H1 (cell line): ENCODE measurements at regions not wholly inside any gene's neighbourhood (a gene's known extent, or its start where the extent isn't known, plus 50 kb on each side); places are given as distances from the start of the nearest gene placed in this dataset.

Experiments
- CTCF ChIA-PET: fragments of 300-600 bp; sonication (Branson Sonifier 250); formaldehyde crosslinking; loops from one replicate; lab custom pipeline; 2021; ENCODE audit not compliant: partially characterized antibody; lab: Charles Lee
- POLR2A ChIA-PET: fragments of 300-600 bp; sonication (Branson Sonifier 250); formaldehyde crosslinking; loops from one replicate; lab custom pipeline; 2021; ENCODE audit warnings: inconsistent platforms; ENCODE audit not compliant: partially characterized antibody; lab: Charles Lee
- DNase-seq, 2 experiments: peaks; one replicate each; pipeline versions ENCODE4 v3.0.0 to v3.0.0-alpha.2; 2010 to 2022; ENCODE audit warnings: low spot score in 2 of 2, low read depth in 1 of 2, mixed read lengths in 1 of 2
- FAIRE-seq: peaks from 2 replicates; lab custom pipeline; 2011; peaks lifted over from hg19 to GRCh38; lab: Jason Lieb, UNC
- H2AFZ ChIP-seq: 2 replicates; pipeline ENCODE4 v1.8.1; 2012; ENCODE audit warnings: low read length, inconsistent platforms
- H2AK5ac ChIP-seq: 2 replicates; pipeline ENCODE4 v1.6.1; 2013; ENCODE audit warnings: low read depth, low read length
- H2BK120ac ChIP-seq: replicated peaks from 2 replicates; pipeline ENCODE3; 2013; ENCODE audit warnings: low read depth, low read length, inconsistent platforms
- H2BK12ac ChIP-seq: 2 replicates; pipeline ENCODE4 v1.6.1; 2013; ENCODE audit warnings: low read depth, low read length
- H2BK15ac ChIP-seq: 2 replicates; pipeline ENCODE4 v1.6.1; 2013; ENCODE audit warnings: low read length
- H2BK20ac ChIP-seq: 2 replicates; pipeline ENCODE4 v1.6.1; 2013; ENCODE audit warnings: low read length
- H2BK5ac ChIP-seq: 2 replicates; pipeline ENCODE4 v1.6.1; 2013; ENCODE audit warnings: low read depth, low read length
- H3K14ac ChIP-seq: 2 replicates; pipeline ENCODE4 v1.6.1; 2013; ENCODE audit warnings: inconsistent platforms; ENCODE audit not compliant: insufficient read length
- H3K18ac ChIP-seq: 2 replicates; pipeline ENCODE4 v1.6.1; 2013; ENCODE audit warnings: low read length; ENCODE audit errors: extremely low read depth
- H3K23ac ChIP-seq: 2 replicates; pipeline ENCODE4 v1.6.1; 2013; ENCODE audit warnings: inconsistent platforms; ENCODE audit not compliant: insufficient read length
- H3K23me2 ChIP-seq: 2 replicates; pipeline ENCODE4 v1.6.1; 2013; ENCODE audit warnings: low read depth, low read length
- H3K27ac ChIP-seq: 2 replicates; pipeline ENCODE4 v1.6.1; 2011; ENCODE audit warnings: low read depth, low read length, inconsistent platforms
- H3K27me3 ChIP-seq, 4 experiments: replicated peaks in 1 of 4; 1 replicate in 1 of 4; 2 replicates in 3 of 4; pipeline versions ENCODE4 v1.6.1 to v1.8.1; 2011 to 2013; ENCODE audit warnings: low read length in 3 of 4, mild to moderate bottlenecking in 3 of 4, inconsistent platforms in 2 of 4, mixed read lengths in 2 of 4, moderate library complexity in 1 of 4; ENCODE audit not compliant: control insufficient read depth in 3 of 4, insufficient read depth in 3 of 4; ENCODE audit errors: extremely low read depth in 1 of 4
- H3K36me3 ChIP-seq, 4 experiments: 2 replicates each; pipeline versions ENCODE4 v1.6.1 to v1.8.1; 2011 to 2013; ENCODE audit warnings: mild to moderate bottlenecking in 4 of 4, low read length in 3 of 4, moderate library complexity in 2 of 4, control low read depth in 1 of 4, inconsistent platforms in 1 of 4; ENCODE audit not compliant: insufficient read depth in 4 of 4, control insufficient read depth in 2 of 4
- H3K4ac ChIP-seq: replicated peaks from 2 replicates; pipeline ENCODE3; 2013; ENCODE audit warnings: low read length, low read depth, mixed read lengths, inconsistent platforms; ENCODE audit not compliant: insufficient read length
- H3K4me1 ChIP-seq, 4 experiments: replicated peaks in 1 of 4; 1 replicate in 1 of 4; 2 replicates in 3 of 4; pipeline versions ENCODE4 v1.6.1 to v1.8.1; 2011 to 2013; ENCODE audit warnings: low read length in 3 of 4, inconsistent platforms in 2 of 4, mixed read lengths in 1 of 4; ENCODE audit not compliant: insufficient read depth in 4 of 4, control insufficient read depth in 3 of 4
- H3K4me2 ChIP-seq, 2 experiments: 2 replicates each; pipeline versions ENCODE4 v1.6.1 to v1.8.1; 2011 to 2013; ENCODE audit warnings: low read depth in 2 of 2, low read length in 2 of 2, control low read depth in 1 of 2, inconsistent platforms in 1 of 2, mild to moderate bottlenecking in 1 of 2; ENCODE audit not compliant: insufficient read depth in 1 of 2
- H3K4me3 ChIP-seq, 4 experiments: fragments of 200-600, 300-600 bp in 1 of 4; sonication (generic), shearing (Covaris generic), sonication (Bioruptor Twin) in 1 of 4; 2 replicates each; pipeline versions ENCODE4 v1.5.1 to v1.8.1; 2011 to 2016; ENCODE audit warnings: low read length in 4 of 4, low read depth in 3 of 4, control low read depth in 2 of 4, inconsistent platforms in 2 of 4, mild to moderate bottlenecking in 2 of 4, mixed read lengths in 1 of 4, moderate library complexity in 1 of 4; ENCODE audit not compliant: insufficient read depth in 2 of 4; ENCODE audit errors: extremely low read depth in 1 of 4
- H3K56ac ChIP-seq: replicated peaks from 2 replicates; pipeline ENCODE3; 2013; ENCODE audit warnings: low read depth, mild to moderate bottlenecking, mixed read lengths, low read length, inconsistent platforms; ENCODE audit not compliant: insufficient read length
- H3K79me1 ChIP-seq: 2 replicates; pipeline ENCODE4 v1.6.1; 2013; ENCODE audit warnings: low read depth, low read length, control low read depth
- H3K79me2 ChIP-seq, 2 experiments: 2 replicates each; pipeline versions ENCODE4 v1.6.1 to v1.8.1; 2012 to 2013; ENCODE audit warnings: low read length in 2 of 2, mild to moderate bottlenecking in 2 of 2, inconsistent platforms in 1 of 2; ENCODE audit not compliant: insufficient read depth in 2 of 2, control insufficient read depth in 1 of 2
- H3K9ac ChIP-seq, 4 experiments: replicated peaks in 1 of 4; 1 replicate in 1 of 4; 2 replicates in 3 of 4; pipeline versions ENCODE4 v1.6.1 to v1.8.1; 2011 to 2013; ENCODE audit warnings: low read depth in 3 of 4, low read length in 3 of 4, control low read depth in 2 of 4, mild to moderate bottlenecking in 2 of 4, moderate library complexity in 2 of 4, inconsistent platforms in 1 of 4; ENCODE audit errors: extremely low read depth in 1 of 4
- H3K9me3 ChIP-seq, 2 experiments: 2 replicates each; pipeline versions ENCODE4 v1.6.1 to v1.8.1; 2012 to 2013; ENCODE audit warnings: mild to moderate bottlenecking in 2 of 2, moderate library complexity in 2 of 2, control low read depth in 1 of 2, inconsistent platforms in 1 of 2, low read depth in 1 of 2, low read length in 1 of 2, mixed read lengths in 1 of 2; ENCODE audit not compliant: insufficient read depth in 2 of 2
- H4K20me1 ChIP-seq, 2 experiments: replicated peaks in 1 of 2; 2 replicates each; pipeline versions ENCODE3 to v1.8.1; 2011 to 2013; ENCODE audit warnings: inconsistent platforms in 2 of 2, low read length in 2 of 2, mild to moderate bottlenecking in 1 of 2; ENCODE audit not compliant: insufficient read depth in 2 of 2, control insufficient read depth in 1 of 2
- H4K5ac ChIP-seq: 2 replicates; pipeline ENCODE4 v1.6.1; 2013; ENCODE audit warnings: low read length, low read depth, mixed read lengths, inconsistent platforms; ENCODE audit not compliant: insufficient read length
- H4K8ac ChIP-seq: 2 replicates; pipeline ENCODE4 v1.8.0; 2013; ENCODE audit warnings: mild to moderate bottlenecking, moderate library complexity, low read length, inconsistent platforms; ENCODE audit not compliant: insufficient read depth; ENCODE audit errors: extremely low read depth
- H4K91ac ChIP-seq: replicated peaks from 2 replicates; pipeline ENCODE3; 2013; ENCODE audit warnings: low read length, mixed read lengths, inconsistent platforms; ENCODE audit not compliant: insufficient read length
- CREB1 ChIP-seq: IDR thresholded peaks from 2 replicates; pipeline ENCODE4 v1.6.1; 2012; ENCODE audit warnings: inconsistent platforms
- GTF2F1 ChIP-seq: IDR thresholded peaks from 2 replicates; pipeline ENCODE4 v1.6.1; 2012; ENCODE audit warnings: low read depth, low read length, improper control_type of control experiment, borderline replicate concordance
- KDM1A ChIP-seq: fragments of 200-600, 300-600 bp; sonication (generic); IDR thresholded peaks from 2 replicates; pipeline ENCODE4 v1.7.1; 2016; ENCODE audit warnings: mild to moderate bottlenecking, low read length, borderline replicate concordance
- KDM4A ChIP-seq: IDR thresholded peaks from one replicate; pipeline ENCODE4 v1.7.1; 2012; ENCODE audit warnings: low read depth, mild to moderate bottlenecking, moderate library complexity, low read length, inconsistent platforms; ENCODE audit not compliant: severe bottlenecking
- MAFK ChIP-seq: IDR thresholded peaks from 2 replicates; pipeline ENCODE4 v1.6.1; 2012; ENCODE audit warnings: low read depth, mild to moderate bottlenecking, improper control_type of control experiment, low read length
- POU5F1 ChIP-seq: IDR thresholded peaks from 2 replicates; pipeline ENCODE4 v1.6.1; 2011; ENCODE audit warnings: low read depth, mild to moderate bottlenecking, low read length, moderate library complexity
- RNF2 ChIP-seq: fragments of 200-900, 300-1000 bp; sonication (generic); IDR thresholded peaks from 2 replicates; pipeline ENCODE4 v1.7.1; 2016; ENCODE audit warnings: borderline replicate concordance, low read depth, mild to moderate bottlenecking, antibody characterized with exemption, low read length; ENCODE audit not compliant: poor library complexity, severe bottlenecking; ENCODE audit errors: missing control alignments
- SIN3A ChIP-seq, 2 experiments: IDR thresholded peaks in 1 of 2; conservative IDR thresholded peaks in 1 of 2; 2 replicates each; pipeline ENCODE4 v1.6.1; 2011 to 2012; ENCODE audit warnings: low read length in 2 of 2, improper control_type of control experiment in 1 of 2, low read depth in 1 of 2, mild to moderate bottlenecking in 1 of 2
- TBP ChIP-seq: IDR thresholded peaks from 2 replicates; pipeline ENCODE4 v1.6.1; 2011; ENCODE audit warnings: low read depth, low read length, improper control_type of control experiment
- ZNF274 ChIP-seq: IDR thresholded peaks from 2 replicates; pipeline ENCODE4 v1.7.0; 2012; ENCODE audit warnings: low read length, borderline replicate concordance; ENCODE audit errors: extremely low read depth
- WGBS, 2 experiments: shearing (Covaris generic) in 1 of 2; methylation state at CpG; one replicate each; pipeline versions ENCODE4 v1.1.6 to v1.1.7; 2013 to 2015; ENCODE audit warnings: low lambda C conversion rate in 2 of 2, mixed read lengths in 2 of 2, inconsistent platforms in 1 of 2, low coverage in 1 of 2, missing lambda C conversion rate in 1 of 2; ENCODE audit not compliant: insufficient replicate concordance in 2 of 2, insufficient coverage in 1 of 2, insufficient read length in 1 of 2; ENCODE audit errors: extremely low coverage in 1 of 2, missing lambda C conversion rate in 1 of 2; 5-methylcytosine and 5-hydroxymethylcytosine counted together

DNA sequence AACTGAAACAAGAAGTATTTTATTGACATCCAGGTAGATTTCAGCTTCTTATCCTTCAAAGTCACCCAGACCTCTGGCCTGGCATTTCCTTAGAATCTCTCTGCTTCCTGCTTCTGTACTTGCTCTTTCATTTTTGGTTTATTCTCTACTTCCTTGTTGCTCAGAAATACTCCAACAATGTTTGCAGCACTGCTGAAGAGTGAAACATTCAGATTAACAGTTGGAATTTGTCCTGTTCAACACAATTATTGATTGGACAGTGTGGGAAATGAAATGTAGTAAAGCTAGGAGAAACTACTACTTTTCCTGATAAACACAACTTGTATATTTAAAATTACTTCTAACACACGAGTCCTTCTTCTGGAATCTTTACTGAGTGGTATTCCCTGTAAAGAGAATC, 81.0 kb upstream of the MEIS2 start:
- POLR2A ChIA-PET: no interaction called here
- H3K4me1 ChIP-seq: no peaks in the 10 kb centered on the region
- H3K27me3 ChIP-seq: no peaks in the 10 kb centered on the region

More for the DNA sequence above, 81.0 kb upstream of the MEIS2 start:
- Histone ChIP-seq H3K18ac (no peak overlapping the region), H2BK15ac (no peak overlapping the region), H3K79me2 (no peaks in the 10 kb centered on the region), H3K23ac (no peak overlapping the region), H2BK12ac (no peak overlapping the region), H3K79me1 (no peaks in the 10 kb centered on the region), H3K23me2 (no peaks in the 10 kb centered on the region), H4K8ac (no peak overlapping the region), H4K20me1 (no peaks in the 10 kb centered on the region), H2BK5ac (no peak overlapping the region), H3K9me3 (peaks cover 6% of the 10 kb centered on the region in 2 experiments; a peak in 2 of 4 replicates), H4K91ac (no peak overlapping the region), H2BK120ac (no peak overlapping the region), H3K36me3 (no peaks in the 10 kb centered on the region), H3K14ac (no peak overlapping the region), H4K5ac (no peak overlapping the region), H2AFZ (no peak overlapping the region), H3K27ac (no peak overlapping the region), H3K56ac (no peak overlapping the region), H3K4ac (no peak overlapping the region), H2AK5ac (no peak overlapping the region), H2BK20ac (no peak overlapping the region), H3K9ac (no peak overlapping the region), H3K4me3 (no peak overlapping the region), H3K4me2 (no peak overlapping the region)
- WGBS, 2 experiments: 89% methylated on average over 1 of the region's 1 CpG; no CpG with 5 or more reads in 1 of the 2 experiments
- CTCF ChIA-PET: interaction anchor here (0.6 kb wide), 1 partner anchor 1508 kb away, joined by 3 read pairs; no protein-coding TSS in a partner anchor
- FAIRE-seq: no peak
- DNase-seq: no peak
- TF ChIP-seq GTF2F1 (no peak), POU5F1 (no peak), MAFK (no peak), KDM1A (no peak), SIN3A (conservative IDR thresholded peaks at IDR 0.05 in 1 of 2, IDR thresholded peaks at IDR 0.05 in 1 of 2; ENCODE audit: low read depth in 1 of 2, low read length in 2 of 2) (no peak), CREB1 (no peak), RNF2 (no peak), KDM4A (no peak), TBP (no peak), ZNF274 (no peak)
